HepG2 (cell line): ENCODE measurements at regions not wholly inside any gene's neighbourhood (a gene's known extent, or its start where the extent isn't known, plus 50 kb on each side); places are given as distances from the start of the nearest gene placed in this dataset.
"Not testable (repeated sequence)": the region's sequence is repeated elsewhere in the genome, so short reads cannot be mapped to it uniquely, and the experiment has no call there.

Experiments used
- ATAC-seq: fragments of 200-7000 bp; cut with Tn5 transposase; 3 replicates; pipeline ENCODE4 v1.9.1; 2020; ENCODE audit warnings: mild to moderate bottlenecking, moderate library complexity
- BruUV-seq: library from RNA; stranded (reverse); fragments of 400-500 nt; replicated peaks from 2 replicates; lab custom pipeline; 2021; lab: Mats Ljungman, UMichigan
- CTCF ChIA-PET: fragments of 300-600 bp; formaldehyde crosslinking; extraction: SDS; loops from one replicate; lab custom pipeline; 2021; ENCODE audit warnings: low total read pairs, inconsistent platforms, low intra/inter-chr PET ratio; lab: Yijun Ruan, JAX
- POLR2A ChIA-PET: fragments of 350-600 bp; sonication (Branson Sonifier 250); formaldehyde crosslinking; loops from one replicate; lab custom pipeline; 2020; ENCODE audit warnings: antibody characterized with exemption, inconsistent platforms; lab: Yijun Ruan, JAX
- DNase-seq: peaks from one replicate; pipeline ENCODE4 v3.0.0-alpha.2; 2015; ENCODE audit warnings: low spot score
- FAIRE-seq: peaks from 3 replicates; lab custom pipeline; 2011; peaks lifted over from hg19 to GRCh38; lab: Jason Lieb, UNC
- H2AFZ ChIP-seq: one replicate; pipeline ENCODE4 v1.6.1; 2011; ENCODE audit warnings: low read length, inconsistent platforms
- H3K27ac ChIP-seq: fragments of 300-600 bp; 3 replicates; pipeline ENCODE4 v1.8.0; 2011; ENCODE audit warnings: mixed run types, mild to moderate bottlenecking, mixed read lengths, low read length, inconsistent platforms; ENCODE audit not compliant: insufficient read depth; ENCODE audit errors: extremely low read length
- H3K27me3 ChIP-seq, 2 experiments: fragments of 200-600 bp in 1 of 2; 2 replicates in 1 of 2; 3 replicates in 1 of 2; pipeline versions ENCODE4 v1.6.0 to v1.8.0; 2011; ENCODE audit warnings: low read length in 2 of 2, mild to moderate bottlenecking in 2 of 2, moderate library complexity in 2 of 2, inconsistent platforms in 1 of 2; ENCODE audit not compliant: insufficient read depth in 2 of 2, control insufficient read depth in 1 of 2
- H3K36me3 ChIP-seq, 2 experiments: fragments of 200-600 bp in 1 of 2; replicated peaks in 1 of 2; 2 replicates in 1 of 2; 3 replicates in 1 of 2; pipeline versions ENCODE4 v1.5.1 to v1.8.0; 2011; ENCODE audit warnings: low read length in 2 of 2, inconsistent platforms in 1 of 2; ENCODE audit not compliant: insufficient read depth in 2 of 2, control insufficient read depth in 1 of 2
- H3K4me1 ChIP-seq: 2 replicates; pipeline ENCODE4 v1.5.1; 2012; ENCODE audit warnings: low read length, inconsistent platforms; ENCODE audit not compliant: insufficient read depth
- H3K4me2 ChIP-seq: 2 replicates; pipeline ENCODE4 v1.6.0; 2011; ENCODE audit warnings: low read depth, low read length, inconsistent platforms
- H3K4me3 ChIP-seq, 3 experiments: fragments of 200-600 bp in 1 of 3; sonication (generic), shearing (Covaris generic) in 1 of 3; replicated peaks in 1 of 3; 2 replicates each; pipeline ENCODE4 v1.5.1; 2011 to 2016; ENCODE audit warnings: low read length in 3 of 3, inconsistent platforms in 2 of 3, low read depth in 2 of 3, mild to moderate bottlenecking in 2 of 3, control low read depth in 1 of 3, mixed read lengths in 1 of 3; ENCODE audit not compliant: insufficient read depth in 1 of 3
- H3K79me2 ChIP-seq: one replicate; pipeline ENCODE4 v1.6.1; 2011; ENCODE audit warnings: low read length, inconsistent platforms; ENCODE audit not compliant: insufficient read depth
- H3K9ac ChIP-seq: 2 replicates; pipeline ENCODE4 v1.6.0; 2011; ENCODE audit warnings: mild to moderate bottlenecking, low read depth, low read length, inconsistent platforms; ENCODE audit not compliant: insufficient read depth
- H3K9me3 ChIP-seq: 2 replicates; pipeline ENCODE4 v1.5.1; 2012; ENCODE audit warnings: mild to moderate bottlenecking, low read length
- H4K20me1 ChIP-seq: 2 replicates; pipeline ENCODE4 v1.6.0; 2011; ENCODE audit warnings: inconsistent platforms, mild to moderate bottlenecking, low read length, moderate library complexity; ENCODE audit not compliant: insufficient read depth
- HBP1 ChIP-seq: IDR thresholded peaks from 2 replicates; pipeline ENCODE4 v1.6.1; 2016; ENCODE audit warnings: low read depth, control low read depth
- HDAC1 ChIP-seq: sonication (generic); formaldehyde crosslinking; IDR thresholded peaks from 2 replicates; pipeline ENCODE4 v1.5.1; 2020; ENCODE audit warnings: mild to moderate bottlenecking, missing genetic modification reagents
- HNF4G ChIP-seq, 2 experiments: sonication (generic) in 1 of 2; formaldehyde crosslinking in 1 of 2; IDR thresholded peaks; 2 replicates each; pipeline versions ENCODE4 v1.4.0 to v1.6.1; 2011 to 2020; ENCODE audit warnings: borderline replicate concordance in 2 of 2, low read depth in 2 of 2, mild to moderate bottlenecking in 2 of 2, low read length in 1 of 2, missing genetic modification reagents in 1 of 2, moderate library complexity in 1 of 2
- MNT ChIP-seq: fragments of 450-650 bp; IDR thresholded peaks from 2 replicates; pipeline ENCODE4 v1.6.1; 2016
- WGBS: methylation state at CpG from one replicate; pipeline ENCODE4 v1.1.6; 2017; ENCODE audit warnings: low lambda C conversion rate; 5-methylcytosine and 5-hydroxymethylcytosine counted together
- in situ Hi-C: cut with HindIII; loops from 2 replicates; pipeline ENCODE4 v1.10.0; 2017; ENCODE audit warnings: low pct_unique_long_range_greater_than_20kb; ENCODE audit not compliant: extremely low pct_ligation_motif_present
- intact Hi-C: fragments of 100-400 bp; cut with micrococcal nuclease; formaldehyde crosslinking; loops from one replicate; pipeline ENCODE4 v1.10.0; 2022; ENCODE audit not compliant: unreplicated experiment

GRCh38 chr3:75321060-75321459 is 343.1 kb upstream of the FRG2C start:
- Histone ChIP-seq H3K79me2 (no peaks in the 10 kb centered on the region), H3K9me3 (no peaks in the 10 kb centered on the region), H3K27me3 (0 out of 5 replicates have a peak, but pooled peaks cover 0 to 4% of the 10 kb centered on the region in 2 experiments), H3K4me1 (no peaks in the 10 kb centered on the region), H3K4me2 (no peak overlapping the region), H3K36me3 (no peaks in the 10 kb centered on the region), H3K9ac (no peak overlapping the region), H4K20me1 (no peaks in the 10 kb centered on the region), H3K27ac (no peak overlapping the region), H2AFZ (no peak overlapping the region), H3K4me3 (no peak overlapping the region)
- ATAC-seq: no peak
- no peak for FAIRE-seq
- WGBS: 3% methylated on average over 3 of the region's 3 CpGs
- TF ChIP-seq MNT (no peak), HBP1 (CRISPR knock-in tag) (no peak), HNF4G (IDR thresholded peaks at IDR 0.05; ENCODE audit: borderline replicate concordance, low read depth, low read length) (no peak), HNF4G (CRISPR knock-in tag; IDR thresholded peaks at IDR 0.05; ENCODE audit: borderline replicate concordance, low read depth) (no peak), HDAC1 (no peak)
- BruUV-seq: no TSS peak
- ChIA-PET CTCF (no interaction called here), POLR2A (no interaction called here)
- DNase-seq: no peak
- in situ Hi-C loops (no loop called here), intact Hi-C loops (no loop called here)

- H3K27me3 ChIP-seq, H3K4me2 ChIP-seq, H2AFZ ChIP-seq, H3K79me2 ChIP-seq, H3K4me1 ChIP-seq, ATAC-seq, intact Hi-C loops, CTCF ChIA-PET, H3K9ac ChIP-seq, H3K36me3 ChIP-seq, H3K9me3 ChIP-seq, POLR2A ChIA-PET, in situ Hi-C loops, H4K20me1 ChIP-seq, FAIRE-seq, BruUV-seq, H3K4me3 ChIP-seq, DNase-seq, H3K27ac ChIP-seq: not testable (repeated sequence)
- WGBS: 3% methylated on average over 2 of the region's 2 CpGs
Measured at GRCh38 chr3:75323936-75324335, 340.2 kb upstream of the FRG2C start.
